ENCODE measurements at regions not wholly inside any gene's neighbourhood (a gene's known extent, or its start where the extent isn't known, plus 50 kb on each side); places are given as distances from the start of the nearest gene placed in this dataset.
"Not testable (repeated sequence)": the region's sequence is repeated elsewhere in the genome, so short reads cannot be mapped to it uniquely, and the experiment has no call there.

DNA sequence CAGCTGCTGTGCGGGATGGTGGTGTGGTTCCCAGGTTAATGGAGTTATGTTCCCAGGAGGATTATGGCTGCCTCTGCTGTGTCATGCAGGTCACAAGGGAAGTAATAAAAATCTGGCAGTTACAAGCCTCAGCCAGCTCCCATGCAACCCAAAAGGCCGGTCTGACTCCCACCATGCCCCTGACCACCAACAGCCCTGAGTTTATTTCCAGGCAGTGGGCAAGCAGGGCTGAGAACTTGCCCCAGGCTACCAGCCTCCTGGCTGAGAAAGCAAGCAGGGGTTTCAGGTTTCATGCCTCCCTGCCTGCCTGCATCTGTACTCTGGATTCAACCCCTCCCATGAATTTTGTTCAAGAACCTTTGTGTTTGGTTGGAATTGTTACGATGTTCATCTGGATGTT, 732.7 kb upstream of the POU3F4 start:
- Histone ChIP-seq H3K4me2 (ENCODE audit: unreplicated experiment) (no peak overlapping the region), H3K9ac (no peak overlapping the region), H3K79me2 (ENCODE audit: insufficient read depth) (no peaks in the 10 kb centered on the region), H3K4me1 (ENCODE audit: insufficient read depth) (no peaks in the 10 kb centered on the region), H3K9me3 (ENCODE audit: low read depth) (no peaks in the 10 kb centered on the region), H3K9me2 (ENCODE audit: insufficient read depth) (no peaks in the 10 kb centered on the region), H4K20me1 (ENCODE audit: insufficient read depth) (no peaks in the 10 kb centered on the region), H2AFZ (no peak overlapping the region), H3F3A (ENCODE audit: insufficient read depth) (no peaks in the 10 kb centered on the region), H3K36me3 (ENCODE audit: low read depth) (no peaks in the 10 kb centered on the region), H3K27ac (no peak overlapping the region), H3K4me3 (no peak overlapping the region), H3K27me3 (replicated peaks; ENCODE audit: insufficient read depth) (no peaks in the 10 kb centered on the region)
- DNase-seq: no peak
- in situ Hi-C loops (cut with MboI): no loop called here
- WGBS, 2 experiments (ENCODE audit: low coverage in 1 of 2, low lambda C conversion rate in 2 of 2, missing lambda C conversion rate in 2 of 2): 34 to 40% methylated on average over 3 of the region's 3 CpGs
- no peak for TF ChIP-seq EZH2phosphoT487 (IDR thresholded peaks at IDR 0.05; ENCODE audit: insufficient read depth, low read depth)
- TF ChIP-seq EZH2 (IDR thresholded peaks at IDR 0.05; ENCODE audit: insufficient read depth, poor library complexity, severe bottlenecking): no peak

DNA sequence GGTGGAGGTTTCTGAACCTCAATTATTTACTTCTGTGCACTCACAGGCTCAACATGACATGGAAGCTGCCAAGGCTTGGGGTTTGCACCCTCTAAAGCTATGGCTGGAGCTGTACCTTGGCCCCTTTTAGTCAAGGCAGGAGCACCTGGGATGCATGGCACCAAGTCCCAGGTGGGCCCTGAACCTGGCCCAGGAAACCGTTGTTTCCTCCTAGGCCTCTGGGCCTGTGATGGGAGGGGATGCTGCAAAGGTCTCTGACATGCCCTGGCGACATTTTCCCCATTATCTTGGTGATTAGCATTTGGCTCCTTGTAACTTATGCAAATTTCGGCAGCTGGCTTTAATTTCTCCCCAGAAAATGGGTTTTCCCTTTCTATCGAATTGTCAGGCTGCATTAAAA, 726.1 kb upstream of the POU3F4 start:
- H3K4me1 ChIP-seq (ENCODE audit: insufficient read depth): no peaks in the 10 kb centered on the region
- no peaks in the 10 kb centered on the region for H3K9me2 ChIP-seq (ENCODE audit: insufficient read depth)
- no peak overlapping the region for H3K4me3 ChIP-seq
- no peaks in the 10 kb centered on the region for H3F3A ChIP-seq (ENCODE audit: insufficient read depth)
- DNase-seq: no peak
- H2AFZ ChIP-seq: no peak overlapping the region
- no peaks in the 10 kb centered on the region for H3K36me3 ChIP-seq (ENCODE audit: low read depth)
- no peaks in the 10 kb centered on the region for H3K9me3 ChIP-seq (ENCODE audit: low read depth)
- H3K9ac ChIP-seq: no peak overlapping the region
- WGBS, 2 experiments (ENCODE audit: low coverage in 1 of 2, low lambda C conversion rate in 2 of 2, missing lambda C conversion rate in 2 of 2): 0% methylated on average over 2 to 4 of the region's 4 CpGs
- in situ Hi-C loops (cut with MboI): no loop called here
- no peaks in the 10 kb centered on the region for H4K20me1 ChIP-seq (ENCODE audit: insufficient read depth)
- H3K27me3 ChIP-seq (replicated peaks; ENCODE audit: insufficient read depth): no peaks in the 10 kb centered on the region
- H3K79me2 ChIP-seq (ENCODE audit: insufficient read depth): no peaks in the 10 kb centered on the region
- H3K4me2 ChIP-seq (ENCODE audit: unreplicated experiment): no peak overlapping the region
- no peak overlapping the region for H3K27ac ChIP-seq
- TF ChIP-seq EZH2phosphoT487 (IDR thresholded peaks at IDR 0.05; ENCODE audit: insufficient read depth, low read depth): no peak

DNA sequence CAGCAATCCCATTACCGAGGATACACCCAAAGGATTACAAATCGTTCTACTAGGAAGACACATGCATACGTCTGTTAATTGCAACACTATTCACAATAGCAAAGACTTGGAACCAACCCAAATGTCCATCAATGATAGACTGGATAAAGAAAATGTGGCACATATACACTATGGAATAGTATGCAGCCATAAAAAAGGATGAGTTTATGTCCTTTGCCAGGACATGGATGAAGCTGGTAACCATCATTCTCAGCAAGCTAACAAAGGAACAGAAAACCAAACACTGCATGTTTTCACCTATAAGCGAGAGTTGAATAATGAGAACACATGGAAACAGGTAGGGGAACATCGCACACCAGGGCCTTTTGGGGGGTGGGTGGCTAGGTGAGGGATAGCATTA, 695.2 kb upstream of the POU3F4 start:
- H4K20me1 ChIP-seq (ENCODE audit: insufficient read depth); H3K36me3 ChIP-seq (ENCODE audit: low read depth); H3K79me2 ChIP-seq (ENCODE audit: insufficient read depth); H3K4me3 ChIP-seq; H3K9ac ChIP-seq; H3F3A ChIP-seq (ENCODE audit: insufficient read depth); H2AFZ ChIP-seq; H3K9me3 ChIP-seq (ENCODE audit: low read depth); H3K9me2 ChIP-seq (ENCODE audit: insufficient read depth); in situ Hi-C loops (cut with MboI); DNase-seq; H3K4me2 ChIP-seq (ENCODE audit: unreplicated experiment); H3K27me3 ChIP-seq (replicated peaks; ENCODE audit: insufficient read depth); H3K4me1 ChIP-seq (ENCODE audit: insufficient read depth); H3K27ac ChIP-seq: not testable (repeated sequence)
- WGBS, 2 experiments (ENCODE audit: low coverage in 1 of 2, low lambda C conversion rate in 2 of 2, missing lambda C conversion rate in 2 of 2): 45 to 53% methylated on average over 5 of the region's 5 CpGs

DNA sequence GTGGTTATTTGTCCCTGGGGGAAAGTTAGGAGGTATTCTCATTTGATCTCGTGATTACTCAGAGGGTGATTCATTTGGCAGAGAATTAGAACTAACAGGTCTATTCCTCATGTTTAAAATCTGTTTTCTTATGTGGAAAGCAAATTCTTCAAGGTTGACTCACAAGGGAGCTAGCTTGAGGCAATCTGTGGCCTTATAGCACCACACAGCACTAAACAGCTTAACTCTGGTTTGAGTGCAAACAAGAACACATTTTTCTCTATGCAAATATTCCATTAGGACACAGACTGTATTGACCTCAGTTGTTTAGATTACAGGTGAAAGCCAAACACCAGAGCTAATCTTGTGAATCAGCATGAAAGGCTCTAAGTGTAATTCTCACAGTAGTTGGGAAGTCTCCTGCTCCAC, 694.4 kb upstream of the POU3F4 start:
- Histone ChIP-seq H3K79me2 (ENCODE audit: insufficient read depth) (no peaks in the 10 kb centered on the region), H3K36me3 (ENCODE audit: low read depth) (no peaks in the 10 kb centered on the region), H3K9me3 (ENCODE audit: low read depth) (no peaks in the 10 kb centered on the region), H3K4me1 (ENCODE audit: insufficient read depth) (no peaks in the 10 kb centered on the region), H3K9ac (no peak overlapping the region), H2AFZ (no peak overlapping the region), H3K4me2 (ENCODE audit: unreplicated experiment) (no peak overlapping the region), H3K9me2 (ENCODE audit: insufficient read depth) (no peaks in the 10 kb centered on the region), H3K4me3 (no peak overlapping the region), H4K20me1 (ENCODE audit: insufficient read depth) (no peaks in the 10 kb centered on the region), H3K27me3 (replicated peaks; ENCODE audit: insufficient read depth) (no peaks in the 10 kb centered on the region), H3F3A (ENCODE audit: insufficient read depth) (no peaks in the 10 kb centered on the region), H3K27ac (no peak overlapping the region)
- 7 to 13% methylated on average over 1 of the region's 1 CpG for WGBS, 2 experiments (ENCODE audit: low coverage in 1 of 2, low lambda C conversion rate in 2 of 2, missing lambda C conversion rate in 2 of 2)
- peak; percentile 36 for DNase-seq
- in situ Hi-C loops (cut with MboI): no loop called here
- TF ChIP-seq EZH2 (IDR thresholded peaks at IDR 0.05; ENCODE audit: insufficient read depth, poor library complexity, severe bottlenecking) (no peak), EZH2phosphoT487 (IDR thresholded peaks at IDR 0.05; ENCODE audit: insufficient read depth, low read depth) (no peak)

DNA sequence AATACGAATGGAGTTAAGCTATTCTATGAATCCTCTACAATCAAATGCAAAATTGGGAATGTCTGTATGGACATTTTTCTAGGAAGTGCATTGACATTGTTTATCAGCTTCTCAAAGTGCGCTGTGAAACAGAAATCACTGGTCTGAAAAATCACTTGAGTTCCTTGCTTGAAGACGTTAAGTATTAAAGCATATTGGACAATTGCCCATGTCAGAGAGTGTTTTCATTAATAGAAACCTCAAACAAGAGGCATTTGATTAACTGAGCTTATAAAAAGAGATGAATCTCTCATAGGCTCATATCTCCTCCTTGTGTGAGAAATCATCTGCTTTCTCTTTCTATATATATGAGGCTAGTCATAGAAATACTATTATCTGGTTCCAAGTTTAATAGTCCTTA, 692.1 kb upstream of the POU3F4 start:
- Histone ChIP-seq H2AFZ (no peak overlapping the region), H3K9me2 (ENCODE audit: insufficient read depth) (no peaks in the 10 kb centered on the region), H3K27me3 (replicated peaks; ENCODE audit: insufficient read depth) (no peaks in the 10 kb centered on the region), H3K79me2 (ENCODE audit: insufficient read depth) (no peaks in the 10 kb centered on the region), H3K4me2 (ENCODE audit: unreplicated experiment) (no peak overlapping the region), H3K4me1 (ENCODE audit: insufficient read depth) (no peaks in the 10 kb centered on the region), H3K4me3 (no peak overlapping the region), H4K20me1 (ENCODE audit: insufficient read depth) (no peaks in the 10 kb centered on the region), H3K27ac (no peak overlapping the region), H3K9me3 (ENCODE audit: low read depth) (no peaks in the 10 kb centered on the region), H3K9ac (no peak overlapping the region), H3F3A (ENCODE audit: insufficient read depth) (no peaks in the 10 kb centered on the region), H3K36me3 (ENCODE audit: low read depth) (no peaks in the 10 kb centered on the region)
- whole genome bisulfite sequencing, 2 experiments (ENCODE audit: low coverage in 1 of 2, low lambda C conversion rate in 2 of 2, missing lambda C conversion rate in 2 of 2): 6 to 7% methylated on average over 3 of the region's 3 CpGs
- in situ Hi-C loops (cut with MboI): no loop called here
- no peak for DNase-seq
- TF ChIP-seq EZH2phosphoT487 (IDR thresholded peaks at IDR 0.05; ENCODE audit: insufficient read depth, low read depth): no peak

All from GM23248 (cell line).